ENCODE measurements at regions not wholly inside any gene's neighbourhood (a gene's known extent, or its start where the extent isn't known, plus 50 kb on each side); places are given as distances from the start of the nearest gene placed in this dataset.

DNA sequence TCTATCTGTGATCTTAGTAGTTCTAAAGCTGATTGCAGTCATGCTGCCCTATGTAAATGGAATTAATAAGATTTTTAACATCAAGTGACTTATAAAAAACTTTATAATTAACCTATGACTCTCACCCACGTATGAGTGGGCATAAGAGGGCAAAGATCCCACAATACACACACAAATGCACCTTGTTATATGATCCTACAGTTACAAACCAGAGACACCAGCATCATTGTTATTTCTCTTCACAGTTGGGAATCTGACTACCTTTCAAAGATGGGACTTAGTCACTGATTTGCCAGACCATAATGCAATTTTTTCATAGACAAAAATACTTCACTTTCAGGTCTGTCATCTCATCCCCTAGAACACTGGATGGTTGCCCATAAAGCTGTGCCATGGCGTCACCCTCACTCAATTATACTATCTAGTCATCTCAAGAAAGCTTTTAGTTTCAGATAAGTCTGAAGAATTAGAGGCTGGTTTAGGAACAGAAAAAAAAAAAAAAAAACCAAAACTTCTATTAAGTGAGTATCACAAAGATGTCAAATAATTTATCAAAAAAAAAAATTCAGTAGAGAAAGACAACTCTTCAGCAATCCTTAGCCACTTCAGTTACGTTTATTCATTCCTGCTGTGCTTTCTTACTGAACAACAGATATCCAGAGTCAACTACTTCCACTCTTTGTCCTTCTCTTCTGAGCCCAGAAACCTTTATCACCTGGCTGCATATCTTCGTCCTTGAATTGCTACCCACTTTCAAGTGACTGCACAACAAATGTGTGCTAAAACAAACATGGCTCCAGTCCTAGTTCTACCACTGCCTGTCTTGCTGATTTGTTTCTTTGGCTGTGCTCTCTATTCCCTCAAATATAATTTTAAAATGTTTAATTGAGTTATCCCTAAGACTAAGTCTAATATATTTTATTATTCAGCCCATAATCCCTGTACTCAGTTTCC, 175.0 kb upstream of the CHRM2 start:
- Histone ChIP-seq H3K9me3 (ENCODE audit: control insufficient read depth, insufficient read depth, low read depth, low read length) (no peaks in the 10 kb centered on the region), H3K4me3 (ENCODE audit: low read depth in 2 of 2, low read length in 2 of 2) (no peak overlapping the region), H3K27me3 (ENCODE audit: control insufficient read depth, insufficient read depth, low read length) (no peaks in the 10 kb centered on the region), H3K27ac (ENCODE audit: low read length) (no peak overlapping the region), H3K36me3 (ENCODE audit: control insufficient read depth, insufficient read depth, low read length) (no peaks in the 10 kb centered on the region), H3K4me1 (ENCODE audit: control insufficient read depth, insufficient read depth, low read length) (no peaks in the 10 kb centered on the region)
- intact Hi-C loops (cut with micrococcal nuclease; ENCODE audit: unreplicated experiment) (no loop called here), in situ Hi-C loops (cut with HindIII; ENCODE audit: low pct_unique_long_range_greater_than_20kb, low sequenced_read_pairs) (no loop called here)
- no peak for DNase-seq (ENCODE audit: low read depth, low spot score)
- TF ChIP-seq TCF7L2 (IDR thresholded peaks at IDR 0.05; ENCODE audit: low read depth, low read length): no peak
- TF ChIP-seq, protein P1, sequence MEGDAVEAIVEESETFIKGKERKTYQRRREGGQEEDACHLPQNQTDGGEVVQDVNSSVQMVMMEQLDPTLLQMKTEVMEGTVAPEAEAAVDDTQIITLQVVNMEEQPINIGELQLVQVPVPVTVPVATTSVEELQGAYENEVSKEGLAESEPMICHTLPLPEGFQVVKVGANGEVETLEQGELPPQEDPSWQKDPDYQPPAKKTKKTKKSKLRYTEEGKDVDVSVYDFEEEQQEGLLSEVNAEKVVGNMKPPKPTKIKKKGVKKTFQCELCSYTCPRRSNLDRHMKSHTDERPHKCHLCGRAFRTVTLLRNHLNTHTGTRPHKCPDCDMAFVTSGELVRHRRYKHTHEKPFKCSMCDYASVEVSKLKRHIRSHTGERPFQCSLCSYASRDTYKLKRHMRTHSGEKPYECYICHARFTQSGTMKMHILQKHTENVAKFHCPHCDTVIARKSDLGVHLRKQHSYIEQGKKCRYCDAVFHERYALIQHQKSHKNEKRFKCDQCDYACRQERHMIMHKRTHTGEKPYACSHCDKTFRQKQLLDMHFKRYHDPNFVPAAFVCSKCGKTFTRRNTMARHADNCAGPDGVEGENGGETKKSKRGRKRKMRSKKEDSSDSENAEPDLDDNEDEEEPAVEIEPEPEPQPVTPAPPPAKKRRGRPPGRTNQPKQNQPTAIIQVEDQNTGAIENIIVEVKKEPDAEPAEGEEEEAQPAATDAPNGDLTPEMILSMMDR (IDR thresholded peaks at IDR 0.05): no peak
- TF ChIP-seq, protein P2, sequence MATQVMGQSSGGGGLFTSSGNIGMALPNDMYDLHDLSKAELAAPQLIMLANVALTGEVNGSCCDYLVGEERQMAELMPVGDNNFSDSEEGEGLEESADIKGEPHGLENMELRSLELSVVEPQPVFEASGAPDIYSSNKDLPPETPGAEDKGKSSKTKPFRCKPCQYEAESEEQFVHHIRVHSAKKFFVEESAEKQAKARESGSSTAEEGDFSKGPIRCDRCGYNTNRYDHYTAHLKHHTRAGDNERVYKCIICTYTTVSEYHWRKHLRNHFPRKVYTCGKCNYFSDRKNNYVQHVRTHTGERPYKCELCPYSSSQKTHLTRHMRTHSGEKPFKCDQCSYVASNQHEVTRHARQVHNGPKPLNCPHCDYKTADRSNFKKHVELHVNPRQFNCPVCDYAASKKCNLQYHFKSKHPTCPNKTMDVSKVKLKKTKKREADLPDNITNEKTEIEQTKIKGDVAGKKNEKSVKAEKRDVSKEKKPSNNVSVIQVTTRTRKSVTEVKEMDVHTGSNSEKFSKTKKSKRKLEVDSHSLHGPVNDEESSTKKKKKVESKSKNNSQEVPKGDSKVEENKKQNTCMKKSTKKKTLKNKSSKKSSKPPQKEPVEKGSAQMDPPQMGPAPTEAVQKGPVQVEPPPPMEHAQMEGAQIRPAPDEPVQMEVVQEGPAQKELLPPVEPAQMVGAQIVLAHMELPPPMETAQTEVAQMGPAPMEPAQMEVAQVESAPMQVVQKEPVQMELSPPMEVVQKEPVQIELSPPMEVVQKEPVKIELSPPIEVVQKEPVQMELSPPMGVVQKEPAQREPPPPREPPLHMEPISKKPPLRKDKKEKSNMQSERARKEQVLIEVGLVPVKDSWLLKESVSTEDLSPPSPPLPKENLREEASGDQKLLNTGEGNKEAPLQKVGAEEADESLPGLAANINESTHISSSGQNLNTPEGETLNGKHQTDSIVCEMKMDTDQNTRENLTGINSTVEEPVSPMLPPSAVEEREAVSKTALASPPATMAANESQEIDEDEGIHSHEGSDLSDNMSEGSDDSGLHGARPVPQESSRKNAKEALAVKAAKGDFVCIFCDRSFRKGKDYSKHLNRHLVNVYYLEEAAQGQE (IDR thresholded peaks at IDR 0.05; ENCODE audit: insufficient read depth in 1 of 2, low read depth in 2 of 2, low read length in 1 of 2): no peak
- TF ChIP-seq POLR2AphosphoS5 (IDR thresholded peaks at IDR 0.05; ENCODE audit: low read depth, low read length): no peak
- TF ChIP-seq SIN3A (IDR thresholded peaks at IDR 0.05; ENCODE audit: borderline replicate concordance, insufficient read depth, low read depth, low read length): no peak
- no peak for ATAC-seq
- POLR2A ChIA-PET: no interaction called here
- CTCF ChIA-PET: no interaction called here
- BruUV-seq (replicated peaks): no TSS peak

DNA sequence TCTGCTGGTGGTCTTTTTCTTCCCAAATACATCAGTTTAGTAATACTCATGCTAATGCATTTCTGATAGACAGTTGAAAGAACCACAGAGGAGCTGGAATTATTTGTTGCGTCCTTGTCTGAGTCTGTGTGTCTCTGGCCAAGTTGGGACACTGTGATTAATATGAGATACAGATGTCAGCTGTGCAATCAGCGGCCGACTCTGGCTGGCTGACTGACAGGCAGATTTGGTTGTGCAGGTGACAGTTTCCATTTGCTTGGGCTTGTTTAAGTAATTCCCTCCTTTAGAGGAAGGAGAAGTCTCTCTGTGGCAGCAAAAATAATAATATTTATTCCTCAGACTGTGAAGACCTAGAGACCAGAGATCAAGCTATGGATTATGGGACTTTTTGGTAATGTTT, 176.2 kb upstream of the CHRM2 start:
- ChIA-PET POLR2A (no interaction called here), CTCF (no interaction called here)
- no peak for TF ChIP-seq POLR2AphosphoS5 (IDR thresholded peaks at IDR 0.05; ENCODE audit: low read depth, low read length)
- TF ChIP-seq SIN3A (IDR thresholded peaks at IDR 0.05; ENCODE audit: borderline replicate concordance, insufficient read depth, low read depth, low read length): no peak
- intact Hi-C loops (cut with micrococcal nuclease; ENCODE audit: unreplicated experiment) (no loop called here), in situ Hi-C loops (cut with HindIII; ENCODE audit: low pct_unique_long_range_greater_than_20kb, low sequenced_read_pairs) (no loop called here)
- DNase-seq (ENCODE audit: low read depth, low spot score) (no peak), ATAC-seq (no peak)
- BruUV-seq (replicated peaks): no TSS peak
- no peaks in the 10 kb centered on the region for H3K27me3 ChIP-seq (ENCODE audit: control insufficient read depth, insufficient read depth, low read length)
- no peaks in the 10 kb centered on the region for H3K36me3 ChIP-seq (ENCODE audit: control insufficient read depth, insufficient read depth, low read length)
- no peak overlapping the region for H3K27ac ChIP-seq (ENCODE audit: low read length)
- H3K9me3 ChIP-seq (ENCODE audit: control insufficient read depth, insufficient read depth, low read depth, low read length): no peaks in the 10 kb centered on the region
- no peak overlapping the region for H3K4me3 ChIP-seq (ENCODE audit: low read depth in 2 of 2, low read length in 2 of 2)
- no peaks in the 10 kb centered on the region for H3K4me1 ChIP-seq (ENCODE audit: control insufficient read depth, insufficient read depth, low read length)

DNA sequence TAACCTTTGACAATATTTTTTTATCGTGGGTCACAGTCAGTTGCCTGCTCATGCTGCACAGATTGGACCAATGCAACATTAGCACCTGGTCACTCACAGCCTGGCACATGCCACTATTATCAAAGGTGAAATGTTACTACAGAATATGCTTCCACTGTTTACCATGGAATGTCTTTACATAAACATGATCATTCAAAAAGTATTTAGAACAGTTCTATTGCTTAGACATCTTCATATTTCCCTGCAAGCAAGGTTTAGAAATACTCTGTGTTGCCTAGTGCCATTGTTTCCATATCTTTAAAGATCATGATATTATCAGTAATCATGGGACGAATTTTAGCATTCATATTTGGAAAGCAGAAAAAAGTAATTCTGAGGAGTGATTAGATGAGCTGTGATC, 179.9 kb upstream of the CHRM2 start:
- intact Hi-C loops (cut with micrococcal nuclease; ENCODE audit: unreplicated experiment) (no loop called here), in situ Hi-C loops (cut with HindIII; ENCODE audit: low pct_unique_long_range_greater_than_20kb, low sequenced_read_pairs) (no loop called here)
- no peak overlapping the region for H3K4me3 ChIP-seq (ENCODE audit: low read depth in 2 of 2, low read length in 2 of 2)
- ChIA-PET CTCF (no interaction called here), POLR2A (no interaction called here)
- DNase-seq (ENCODE audit: low read depth, low spot score) (no peak), ATAC-seq (no peak)
- H3K27ac ChIP-seq (ENCODE audit: low read length): no peak overlapping the region
- H3K27me3 ChIP-seq (ENCODE audit: control insufficient read depth, insufficient read depth, low read length): no peaks in the 10 kb centered on the region
- BruUV-seq (replicated peaks): no TSS peak
- no peaks in the 10 kb centered on the region for H3K4me1 ChIP-seq (ENCODE audit: control insufficient read depth, insufficient read depth, low read length)
- TF ChIP-seq, protein P1 (IDR thresholded peaks at IDR 0.05): no peak
- TF ChIP-seq POLR2AphosphoS5 (IDR thresholded peaks at IDR 0.05; ENCODE audit: low read depth, low read length): no peak
- no peak for TF ChIP-seq TCF7L2 (IDR thresholded peaks at IDR 0.05; ENCODE audit: low read depth, low read length)
- TF ChIP-seq, protein P2 (IDR thresholded peaks at IDR 0.05; ENCODE audit: insufficient read depth in 1 of 2, low read depth in 2 of 2, low read length in 1 of 2): no peak
- TF ChIP-seq SIN3A (IDR thresholded peaks at IDR 0.05; ENCODE audit: borderline replicate concordance, insufficient read depth, low read depth, low read length): no peak
- H3K36me3 ChIP-seq (ENCODE audit: control insufficient read depth, insufficient read depth, low read length): no peaks in the 10 kb centered on the region
- no peaks in the 10 kb centered on the region for H3K9me3 ChIP-seq (ENCODE audit: control insufficient read depth, insufficient read depth, low read depth, low read length)

All from Panc1 (cell line).